Activated T-helper 2 cell treated with anti-CD3 and anti-CD28 coated beads, Interferon-gamma antibody, Interleukin-2, Interleukin-4, amounts not matched to agents 10 μg/mL and 5 μg/mL and 100 μg/mL, durations not matched to agents 14 hours and 24 hours and 36 hours (primary cell): ENCODE measurements at regions not wholly inside any gene's neighbourhood (a gene's known extent, or its start where the extent isn't known, plus 50 kb on each side); places are given as distances from the start of the nearest gene placed in this dataset.
A peak's percentile ranks its signal among the peaks of the same experiment; 100 is the strongest.
"Not testable (repeated sequence)": the region's sequence is repeated elsewhere in the genome, so short reads cannot be mapped to it uniquely, and the experiment has no call there.

Experiments used
- DNase-seq: peaks from one replicate; pipeline ENCODE4 v3.0.0; 2021; ENCODE audit warnings: low spot score
- H3K27ac Mint-ChIP-seq: one replicate; pipeline ENCODE4 v1.8.0; 2021; ENCODE audit warnings: mixed read lengths
- H3K27me3 Mint-ChIP-seq: one replicate; pipeline ENCODE4 v1.8.0; 2021; ENCODE audit warnings: low read depth, mixed read lengths
- H3K36me3 Mint-ChIP-seq: one replicate; pipeline ENCODE4 v1.8.0; 2021; ENCODE audit warnings: low read depth, mixed read lengths
- H3K4me1 Mint-ChIP-seq: one replicate; pipeline ENCODE4 v1.8.0; 2021; ENCODE audit warnings: low read depth, mixed read lengths
- H3K4me3 Mint-ChIP-seq: one replicate; pipeline ENCODE4 v1.8.0; 2021; ENCODE audit warnings: low read depth, mild to moderate bottlenecking, moderate library complexity, mixed read lengths
- H3K9me3 Mint-ChIP-seq: one replicate; pipeline ENCODE4 v1.8.0; 2021; ENCODE audit warnings: mixed read lengths
- intact Hi-C: fragments of 100-400 bp; cut with micrococcal nuclease; formaldehyde crosslinking; loops from one replicate; pipeline ENCODE4 v1.15.1; 2023

GRCh38 chr3:18724456-18724855 lies 299.3 kb upstream of the SATB1 start:
- peak overlapping the region; percentile 72 for H3K4me3 Mint-ChIP-seq
- intact Hi-C loops: no loop called here
- H3K27ac Mint-ChIP-seq: peak overlapping the region; percentile 96
- H3K36me3 Mint-ChIP-seq: peaks cover 22% of the 10 kb centered on the region
- H3K27me3 Mint-ChIP-seq: no peaks in the 10 kb centered on the region
- peaks cover 2% of the 10 kb centered on the region for H3K9me3 Mint-ChIP-seq
- DNase-seq: no peak
- peaks cover 59% of the 10 kb centered on the region for H3K4me1 Mint-ChIP-seq

GRCh38 chr3:18723206-18723810 lies 298.2 kb upstream of the SATB1 start:
- Mint-ChIP-seq H3K9me3 (peaks cover 10% of the 10 kb centered on the region), H3K4me1 (peaks cover 69% of the 10 kb centered on the region), H3K27ac (peak overlapping the region; percentile 96), H3K36me3 (peaks cover 31% of the 10 kb centered on the region), H3K4me3 (peak overlapping the region; percentile 69), H3K27me3 (no peaks in the 10 kb centered on the region)
- intact Hi-C loops: no loop called here
- no peak for DNase-seq

DNA sequence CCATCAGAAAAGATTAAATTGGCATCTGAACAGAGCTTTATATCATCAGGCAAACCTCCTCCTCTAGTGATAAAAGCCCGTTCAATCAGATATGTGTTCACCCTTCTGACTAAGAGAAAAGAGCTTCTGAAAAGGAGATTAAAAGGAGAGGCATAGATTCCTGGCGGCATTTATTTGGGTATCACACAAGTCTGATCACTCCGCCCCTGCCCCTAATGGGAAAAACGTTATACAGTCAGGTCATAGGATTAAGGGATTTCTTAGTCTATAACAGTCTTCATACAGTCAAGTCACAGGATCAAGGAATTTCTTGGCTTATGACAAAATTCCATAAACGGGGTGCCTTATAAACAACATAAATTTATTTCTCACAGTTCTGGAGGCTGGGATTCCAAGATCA lies 295.4 kb upstream of the SATB1 start:
- Mint-ChIP-seq H3K36me3 (peaks cover 33% of the 10 kb centered on the region), H3K9me3 (peaks cover 17% of the 10 kb centered on the region), H3K27ac (no peak overlapping the region), H3K27me3 (no peaks in the 10 kb centered on the region), H3K4me3 (no peak overlapping the region), H3K4me1 (peaks cover 69% of the 10 kb centered on the region)
- intact Hi-C loops: no loop called here
- no peak for DNase-seq

DNA sequence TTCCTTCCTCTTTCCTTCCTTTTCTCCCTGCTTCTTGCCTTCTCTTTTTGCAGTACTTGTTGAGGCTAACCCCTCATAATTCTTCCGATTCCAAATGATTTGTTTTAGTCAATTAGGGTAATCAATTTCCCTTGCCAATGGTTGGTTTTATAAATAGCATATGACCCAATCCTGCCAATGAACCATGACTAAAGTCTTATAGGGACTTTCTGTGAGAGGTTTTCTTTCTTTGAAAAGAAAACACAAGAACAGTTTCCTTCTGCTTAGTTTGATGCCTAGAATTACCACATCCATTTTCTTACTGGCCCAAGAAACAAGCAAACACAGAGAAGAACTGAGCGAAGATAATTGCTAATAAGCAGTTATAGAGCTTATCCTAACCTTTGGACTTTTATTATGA lies 292.5 kb upstream of the SATB1 start:
- intact Hi-C loops: loop anchor here (5.0 to 10.0 kb wide), 2 partner anchors 40 to 1217 kb away; partner anchors contain the start of gene EFHB
- DNase-seq: no peak
- Mint-ChIP-seq H3K4me1 (peaks cover 67% of the 10 kb centered on the region), H3K9me3 (peaks cover 22% of the 10 kb centered on the region), H3K27me3 (no peaks in the 10 kb centered on the region), H3K27ac (peak overlapping the region; percentile 98), H3K36me3 (peaks cover 43% of the 10 kb centered on the region), H3K4me3 (peak overlapping the region; percentile 59)

GRCh38 chr3:18716821-18717220 lies 291.7 kb upstream of the SATB1 start:
- Mint-ChIP-seq H3K4me3 (peak overlapping the region; percentile 42), H3K36me3 (peaks cover 43% of the 10 kb centered on the region)

DNA sequence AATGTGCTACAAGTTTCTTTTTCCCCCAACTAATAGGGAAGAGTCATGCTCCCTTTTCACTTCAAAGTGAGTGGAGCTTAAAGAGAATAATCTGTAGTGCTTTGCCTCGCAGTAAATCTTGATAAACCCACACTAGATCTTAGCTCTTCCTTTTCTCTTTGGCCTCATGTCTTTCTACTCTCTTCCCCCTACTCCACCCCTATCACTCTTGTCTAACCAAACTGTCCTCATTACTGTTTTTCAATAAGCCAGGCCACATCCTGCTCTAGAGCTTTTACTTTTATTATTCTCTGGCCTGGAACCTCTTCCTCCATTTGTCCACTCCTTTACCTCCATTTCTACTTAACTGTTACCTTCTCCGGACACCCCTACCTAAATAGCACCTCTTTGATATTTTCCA lies 291.0 kb upstream of the SATB1 start:
- peaks cover 43% of the 10 kb centered on the region for H3K36me3 Mint-ChIP-seq

More at GRCh38 chr3:18716821-18717220, 291.7 kb upstream of the SATB1 start:
- H3K27me3 Mint-ChIP-seq: no peaks in the 10 kb centered on the region
- intact Hi-C loops: loop anchor here (5.0 to 10.0 kb wide), 2 partner anchors 40 to 1218 kb away; partner anchors contain the start of gene EFHB
- H3K4me1 Mint-ChIP-seq: peaks cover 71% of the 10 kb centered on the region
- H3K9me3 Mint-ChIP-seq: peaks cover 22% of the 10 kb centered on the region
- peak overlapping the region; percentile 98 for H3K27ac Mint-ChIP-seq
- no peak for DNase-seq

DNA sequence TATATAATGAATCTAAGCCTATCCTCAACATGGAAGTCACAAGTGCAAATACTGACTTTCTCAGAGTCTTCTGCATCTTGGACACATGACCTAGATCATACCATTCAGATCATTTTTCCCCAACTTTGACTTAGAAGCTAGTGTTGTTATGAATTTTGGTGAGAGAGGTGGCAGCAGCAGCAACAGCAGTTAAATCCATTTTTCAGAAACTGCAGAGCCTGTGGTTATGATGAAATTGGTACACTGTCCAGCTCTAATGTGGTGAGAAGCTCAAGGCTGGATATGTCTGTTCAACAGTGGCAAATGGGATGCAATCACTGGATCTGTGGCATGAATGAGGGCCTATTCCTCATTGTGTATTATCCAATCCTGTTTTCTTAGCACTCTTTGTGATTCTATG lies 290.1 kb upstream of the SATB1 start:
- H3K27ac Mint-ChIP-seq: peak overlapping the region; percentile 98
- H3K36me3 Mint-ChIP-seq: peaks cover 39% of the 10 kb centered on the region
- intact Hi-C loops: loop anchor here (5.0 to 10.0 kb wide), 2 partner anchors 42 to 1220 kb away; partner anchors contain the start of gene EFHB
- DNase-seq: no peak
- no peaks in the 10 kb centered on the region for H3K27me3 Mint-ChIP-seq
- peak overlapping the region; percentile 5 for H3K4me3 Mint-ChIP-seq
- peaks cover 22% of the 10 kb centered on the region for H3K9me3 Mint-ChIP-seq
- peaks cover 70% of the 10 kb centered on the region for H3K4me1 Mint-ChIP-seq

More for the DNA sequence above, 291.0 kb upstream of the SATB1 start:
- no peaks in the 10 kb centered on the region for H3K27me3 Mint-ChIP-seq
- no peak for DNase-seq
- H3K4me1 Mint-ChIP-seq: peaks cover 74% of the 10 kb centered on the region
- peak overlapping the region; percentile 24 for H3K4me3 Mint-ChIP-seq
- peak overlapping the region; percentile 98 for H3K27ac Mint-ChIP-seq
- intact Hi-C loops: loop anchor here (5.0 to 10.0 kb wide), 2 partner anchors 41 to 1219 kb away; partner anchors contain the start of gene EFHB
- peaks cover 22% of the 10 kb centered on the region for H3K9me3 Mint-ChIP-seq

DNA sequence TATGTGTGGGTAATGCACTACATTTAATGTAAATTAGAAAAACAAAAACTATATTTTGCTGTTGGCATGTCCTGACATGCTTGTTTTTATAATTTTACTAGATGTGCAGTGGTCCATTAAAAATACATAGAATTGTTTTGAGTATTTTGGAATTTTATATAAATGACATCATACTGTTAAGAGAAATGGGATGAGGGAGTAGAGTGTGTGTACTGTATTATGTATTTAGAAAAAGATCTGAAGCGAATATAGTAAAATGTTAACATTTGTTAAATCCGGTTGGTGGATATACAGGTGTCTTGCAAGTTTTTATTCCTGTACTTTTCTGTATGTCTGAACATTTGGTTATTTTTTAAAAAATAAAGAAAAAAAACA lies 288.4 kb upstream of the SATB1 start:
- H3K36me3 Mint-ChIP-seq: peaks cover 31% of the 10 kb centered on the region
- DNase-seq: no peak
- peaks cover 12% of the 10 kb centered on the region for H3K9me3 Mint-ChIP-seq
- no peaks in the 10 kb centered on the region for H3K27me3 Mint-ChIP-seq
- intact Hi-C loops: loop anchor here (1.0 to 10.0 kb wide), 6 partner anchors 28 to 1221 kb away; partner anchors contain the start of gene EFHB
- no peak overlapping the region for H3K4me3 Mint-ChIP-seq
- peak overlapping the region; percentile 99 for H3K27ac Mint-ChIP-seq
- H3K4me1 Mint-ChIP-seq: peaks cover 69% of the 10 kb centered on the region

- Mint-ChIP-seq H3K27ac (peak overlapping the region; percentile 99), H3K36me3 (peaks cover 32% of the 10 kb centered on the region), H3K4me3 (peak overlapping the region; percentile 65), H3K27me3 (no peaks in the 10 kb centered on the region), H3K4me1 (peaks cover 65% of the 10 kb centered on the region), H3K9me3 (peaks cover 15% of the 10 kb centered on the region)
- intact Hi-C loops: loop anchor here (1.0 to 10.0 kb wide), 6 partner anchors 28 to 1222 kb away; partner anchors contain the start of gene EFHB
- peak; percentile 31 for DNase-seq
These were observed 287.8 kb upstream of the SATB1 start for GRCh38 chr3:18712713-18713576.

GRCh38 chr3:18704326-18704725 lies 279.2 kb upstream of the SATB1 start:
- intact Hi-C loops: no loop called here
- H3K36me3 Mint-ChIP-seq: peaks cover 55% of the 10 kb centered on the region
- H3K27ac Mint-ChIP-seq: no peak overlapping the region
- no peak for DNase-seq
- H3K27me3 Mint-ChIP-seq: no peaks in the 10 kb centered on the region
- peaks cover 11% of the 10 kb centered on the region for H3K4me1 Mint-ChIP-seq
- no peak overlapping the region for H3K4me3 Mint-ChIP-seq
- peaks cover 58% of the 10 kb centered on the region for H3K9me3 Mint-ChIP-seq

DNA sequence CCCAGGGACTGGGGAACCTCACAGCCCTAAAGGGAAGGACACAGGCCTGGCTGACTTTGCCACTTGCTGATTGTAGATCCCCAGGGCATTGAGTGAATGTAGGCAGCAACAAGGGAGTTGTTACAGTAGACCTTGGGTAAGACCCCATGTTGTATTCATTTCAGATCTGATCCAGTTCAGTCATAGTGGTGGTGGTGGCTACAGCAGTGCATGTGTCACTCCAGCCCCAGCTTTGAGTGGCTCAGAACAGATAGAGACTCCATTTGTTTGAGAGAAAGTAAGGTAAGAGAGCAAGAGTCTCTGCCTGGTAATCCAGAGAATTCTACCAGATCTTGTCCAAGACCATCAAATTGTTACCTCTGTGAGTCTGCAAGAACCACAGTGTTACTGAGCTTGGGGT lies 278.7 kb upstream of the SATB1 start:
- H3K27me3 Mint-ChIP-seq: no peaks in the 10 kb centered on the region
- no peak for DNase-seq
- H3K4me1 Mint-ChIP-seq: peaks cover 10% of the 10 kb centered on the region
- intact Hi-C loops: no loop called here
- no peak overlapping the region for H3K27ac Mint-ChIP-seq
- peaks cover 58% of the 10 kb centered on the region for H3K9me3 Mint-ChIP-seq
- no peak overlapping the region for H3K4me3 Mint-ChIP-seq
- H3K36me3 Mint-ChIP-seq: peaks cover 54% of the 10 kb centered on the region

DNA sequence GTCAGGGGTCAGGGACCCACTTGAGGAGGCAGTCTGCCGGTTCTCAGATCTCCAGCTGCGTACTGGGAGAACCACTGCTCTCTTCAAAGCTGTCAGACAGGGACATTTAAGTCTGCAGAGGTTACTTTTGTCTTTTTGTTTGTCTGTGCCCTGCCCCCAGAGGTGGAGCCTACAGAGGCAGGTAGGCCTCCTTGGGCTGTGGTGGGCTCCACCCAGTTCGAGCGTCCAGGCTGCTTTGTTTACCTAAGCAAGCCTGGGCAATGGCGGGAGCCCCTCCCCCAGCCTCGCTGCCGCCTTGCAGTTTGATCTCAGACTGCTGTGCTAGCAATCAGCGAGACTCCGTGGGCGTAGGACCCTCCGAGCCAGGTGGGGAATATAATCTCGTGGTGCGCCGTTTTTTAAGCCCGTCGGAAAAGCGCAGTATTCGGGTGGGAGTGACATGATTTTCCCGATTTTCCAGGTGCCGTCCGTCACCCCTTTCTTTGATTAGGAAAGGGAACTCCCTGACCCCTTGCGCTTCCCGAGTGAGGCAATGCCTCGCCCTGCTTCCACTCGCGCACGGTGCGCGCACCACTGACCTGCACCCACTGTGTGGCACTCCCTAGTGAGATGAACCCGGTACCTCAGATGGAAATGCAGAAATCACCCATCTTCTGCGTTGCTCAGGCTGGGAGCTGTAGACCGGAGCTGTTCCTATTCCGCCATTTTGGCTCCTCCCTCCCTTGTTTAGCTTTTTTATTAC lies 268.6 kb upstream of the SATB1 start:
- Mint-ChIP-seq H3K9me3 (peaks cover 14% of the 10 kb centered on the region), H3K36me3 (peaks cover 15% of the 10 kb centered on the region)
- intact Hi-C loops, H3K4me3 Mint-ChIP-seq, H3K4me1 Mint-ChIP-seq, H3K27me3 Mint-ChIP-seq, DNase-seq, H3K27ac Mint-ChIP-seq: not testable (repeated sequence)
